SK-N-SH (cell line): ENCODE measurements at regions not wholly inside any gene's neighbourhood (a gene's known extent, or its start where the extent isn't known, plus 50 kb on each side); places are given as distances from the start of the nearest gene placed in this dataset.

Experiments used
- CHD2 ChIP-seq: fragments of 150-350 bp; IDR thresholded peaks from 2 replicates; pipeline ENCODE4 v1.6.1; 2018; ENCODE audit warnings: low read length; ENCODE audit not compliant: partially characterized antibody
- EP300 ChIP-seq, 2 experiments: IDR thresholded peaks; 2 replicates each; pipeline versions ENCODE4 v1.4.0 to v1.6.1; 2012; ENCODE audit warnings: borderline replicate concordance in 1 of 2, low read depth in 1 of 2, low read length in 1 of 2
- TAF1 ChIP-seq: IDR thresholded peaks from 2 replicates; pipeline ENCODE4 v1.6.1; 2012; ENCODE audit warnings: low read depth, mild to moderate bottlenecking, low read length, moderate library complexity, borderline replicate concordance
- YY1 ChIP-seq: IDR thresholded peaks from 2 replicates; pipeline ENCODE4 v1.4.0; 2012; ENCODE audit warnings: low read depth, mild to moderate bottlenecking
- TF ChIP-seq, protein P1 (sequence below): IDR thresholded peaks from 2 replicates; pipeline ENCODE4 v1.6.1; 2012; ENCODE audit warnings: mild to moderate bottlenecking, low read depth, low read length, moderate library complexity

DNA sequence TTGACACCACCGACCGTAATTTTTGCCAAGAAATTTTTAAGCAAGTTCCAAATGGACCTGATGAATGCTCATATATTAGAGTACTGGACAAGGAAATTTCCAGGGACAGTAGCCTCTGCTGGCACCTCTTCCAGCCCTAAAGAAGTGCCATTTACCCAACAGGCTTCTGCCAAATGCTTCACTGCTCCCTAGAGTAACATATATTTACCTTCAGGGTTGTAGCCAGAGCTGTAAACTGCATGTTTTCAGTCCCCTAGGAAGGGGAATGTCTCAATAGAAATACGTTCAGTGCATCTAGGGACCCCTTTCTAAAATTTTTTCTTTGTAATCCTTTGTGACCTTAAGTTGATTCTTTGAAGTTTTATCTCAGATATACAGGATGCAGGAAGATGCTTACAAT lies 143.1 kb upstream of the SMAD1 start:
- TF ChIP-seq CHD2 (no peak), YY1 (no peak), EP300 (IDR thresholded peaks at IDR 0.05; ENCODE audit: borderline replicate concordance in 1 of 2, low read depth in 1 of 2, low read length in 1 of 2) (no peak), TAF1 (no peak)
- TF ChIP-seq, protein P1, sequence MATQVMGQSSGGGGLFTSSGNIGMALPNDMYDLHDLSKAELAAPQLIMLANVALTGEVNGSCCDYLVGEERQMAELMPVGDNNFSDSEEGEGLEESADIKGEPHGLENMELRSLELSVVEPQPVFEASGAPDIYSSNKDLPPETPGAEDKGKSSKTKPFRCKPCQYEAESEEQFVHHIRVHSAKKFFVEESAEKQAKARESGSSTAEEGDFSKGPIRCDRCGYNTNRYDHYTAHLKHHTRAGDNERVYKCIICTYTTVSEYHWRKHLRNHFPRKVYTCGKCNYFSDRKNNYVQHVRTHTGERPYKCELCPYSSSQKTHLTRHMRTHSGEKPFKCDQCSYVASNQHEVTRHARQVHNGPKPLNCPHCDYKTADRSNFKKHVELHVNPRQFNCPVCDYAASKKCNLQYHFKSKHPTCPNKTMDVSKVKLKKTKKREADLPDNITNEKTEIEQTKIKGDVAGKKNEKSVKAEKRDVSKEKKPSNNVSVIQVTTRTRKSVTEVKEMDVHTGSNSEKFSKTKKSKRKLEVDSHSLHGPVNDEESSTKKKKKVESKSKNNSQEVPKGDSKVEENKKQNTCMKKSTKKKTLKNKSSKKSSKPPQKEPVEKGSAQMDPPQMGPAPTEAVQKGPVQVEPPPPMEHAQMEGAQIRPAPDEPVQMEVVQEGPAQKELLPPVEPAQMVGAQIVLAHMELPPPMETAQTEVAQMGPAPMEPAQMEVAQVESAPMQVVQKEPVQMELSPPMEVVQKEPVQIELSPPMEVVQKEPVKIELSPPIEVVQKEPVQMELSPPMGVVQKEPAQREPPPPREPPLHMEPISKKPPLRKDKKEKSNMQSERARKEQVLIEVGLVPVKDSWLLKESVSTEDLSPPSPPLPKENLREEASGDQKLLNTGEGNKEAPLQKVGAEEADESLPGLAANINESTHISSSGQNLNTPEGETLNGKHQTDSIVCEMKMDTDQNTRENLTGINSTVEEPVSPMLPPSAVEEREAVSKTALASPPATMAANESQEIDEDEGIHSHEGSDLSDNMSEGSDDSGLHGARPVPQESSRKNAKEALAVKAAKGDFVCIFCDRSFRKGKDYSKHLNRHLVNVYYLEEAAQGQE = no peak
